ELR (cell line): ENCODE measurements at regions not wholly inside any gene's neighbourhood (a gene's known extent, or its start where the extent isn't known, plus 50 kb on each side); places are given as distances from the start of the nearest gene placed in this dataset.
"Not testable (repeated sequence)": the region's sequence is repeated elsewhere in the genome, so short reads cannot be mapped to it uniquely, and the experiment has no call there.

Source experiments
- DNase-seq: peaks from one replicate; pipeline ENCODE4 v3.0.0-alpha.2; 2015; ENCODE audit warnings: low read depth

- no peak for DNase-seq
These were observed 170.2 kb downstream of the HSD17B3 start for GRCh38 chr9:96131825-96132224.

- DNase-seq, result no peak
These were observed 171.0 kb downstream of the HSD17B3 start for GRCh38 chr9:96130970-96131369.

DNA sequence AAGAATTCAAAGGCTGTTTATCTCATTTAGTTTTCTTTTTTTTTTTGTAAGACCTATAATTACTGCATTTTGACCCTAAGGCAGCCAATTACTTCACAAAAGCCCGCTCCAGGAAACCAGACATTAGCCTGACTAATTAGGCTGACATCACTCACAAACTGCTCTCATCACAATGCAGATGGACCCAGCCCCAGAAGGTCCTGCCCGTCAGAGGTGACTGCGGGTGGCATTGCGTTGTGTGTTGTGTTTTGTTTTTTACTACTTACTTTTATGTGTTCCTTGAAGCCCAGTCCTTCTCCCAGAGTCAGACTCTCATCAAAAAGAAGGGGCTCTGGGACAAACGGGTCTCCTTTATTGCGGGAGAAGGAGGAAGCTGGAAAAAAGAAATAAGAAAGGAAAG, 172.2 kb downstream of the HSD17B3 start:
- no peak for DNase-seq

GRCh38 chr9:96128880-96129279, 173.1 kb downstream of the HSD17B3 start:
- no peak for DNase-seq

GRCh38 chr9:96126321-96126881, 175.6 kb downstream of the HSD17B3 start:
- no peak for DNase-seq

DNA sequence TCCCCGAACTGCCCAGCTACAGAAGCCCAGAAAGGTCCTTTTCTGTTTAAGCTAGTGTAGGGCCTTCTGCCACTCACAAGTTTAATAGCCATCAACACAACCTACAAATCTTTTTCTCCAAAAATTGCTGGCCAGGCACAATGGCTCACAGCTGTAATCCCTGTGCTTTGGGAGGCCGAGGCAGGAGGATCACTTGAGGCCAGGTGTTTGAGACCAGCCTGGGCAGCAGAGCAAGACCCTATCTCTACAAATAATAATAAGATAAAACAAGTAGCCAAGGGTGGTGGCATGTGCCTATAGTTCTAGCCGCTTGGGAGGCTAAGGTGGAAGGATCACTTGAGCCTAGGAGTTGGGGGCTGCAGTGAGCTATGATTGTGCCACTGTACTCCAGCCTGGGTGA, 176.4 kb downstream of the HSD17B3 start:
- DNase-seq, result no peak

- DNase-seq, result peak; percentile 29
These were observed 179.2 kb downstream of the HSD17B3 start for GRCh38 chr9:96122751-96123150.

- DNase-seq, result no peak
These were observed 179.7 kb downstream of the HSD17B3 start for GRCh38 chr9:96122282-96122681.

DNA sequence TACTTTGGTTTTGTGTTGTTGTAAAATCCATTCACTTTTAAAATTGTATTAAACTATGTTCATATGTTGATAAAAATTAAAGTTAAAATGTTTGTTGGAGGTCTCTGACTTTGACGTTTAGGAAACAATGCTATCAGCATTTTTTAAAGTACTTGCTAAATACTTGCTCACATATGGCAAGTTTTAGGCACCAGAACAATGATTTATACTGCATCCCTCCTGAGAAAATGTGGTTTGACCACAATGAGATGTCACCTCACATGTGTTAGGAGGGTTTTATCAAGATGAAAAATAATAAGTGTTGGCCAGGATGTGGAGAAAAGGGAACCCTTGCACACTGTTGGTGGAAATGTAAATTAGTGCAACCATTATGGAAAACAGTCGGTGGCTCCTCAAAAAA, 180.8 kb downstream of the HSD17B3 start:
- no peak for DNase-seq

GRCh38 chr9:96117398-96118080, 184.4 kb downstream of the HSD17B3 start:
- DNase-seq, result no peak

GRCh38 chr9:96116275-96117064, 185.5 kb downstream of the HSD17B3 start:
- DNase-seq, result no peak

- no peak for DNase-seq
These were observed 186.1 kb downstream of the HSD17B3 start for GRCh38 chr9:96115836-96116235.

DNA sequence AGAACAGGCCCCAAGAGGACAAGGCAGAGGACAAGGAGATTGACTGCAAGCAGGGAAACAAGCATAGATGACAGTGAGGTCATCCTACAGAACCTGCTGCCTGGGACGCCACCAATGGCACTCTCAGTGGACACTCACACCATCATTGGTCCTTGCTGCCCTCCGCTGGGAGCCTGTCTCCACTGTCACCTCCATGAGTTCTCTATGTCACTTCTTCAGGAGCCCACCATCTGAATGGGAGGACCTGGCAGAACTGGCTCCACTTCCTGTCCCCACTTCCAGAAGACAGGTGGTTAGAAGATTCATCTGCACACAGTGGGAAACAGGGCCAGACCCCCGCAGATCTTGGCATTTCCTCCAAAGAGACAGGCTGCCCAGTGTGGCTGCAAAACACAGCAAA, 188.9 kb downstream of the HSD17B3 start:
- DNase-seq, result no peak

- peak; percentile 27 for DNase-seq
These were observed 192.2 kb downstream of the HSD17B3 start for GRCh38 chr9:96109680-96110351.

- DNase-seq, result no peak
These were observed 193.1 kb downstream of the HSD17B3 start for GRCh38 chr9:96108691-96109380.

DNA sequence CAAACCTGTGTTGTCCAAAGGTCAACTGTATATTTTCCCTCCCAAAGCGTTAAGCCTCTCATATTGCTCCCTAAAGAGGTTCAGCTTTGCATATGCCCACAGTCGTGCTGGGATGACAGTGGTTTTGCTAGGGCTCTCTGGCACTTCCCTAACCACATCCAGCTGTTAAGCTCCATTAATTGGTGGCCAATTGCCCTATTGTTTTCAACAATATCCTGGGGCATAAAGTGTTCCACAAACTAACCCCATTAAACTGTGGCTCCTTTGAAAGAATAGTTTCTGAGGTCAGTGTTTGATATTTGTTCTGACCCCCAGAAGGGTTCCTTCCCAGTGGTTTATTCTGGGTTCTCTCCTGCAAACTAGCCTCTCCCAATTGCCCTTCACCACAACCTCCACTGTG, 194.5 kb downstream of the HSD17B3 start:
- no peak for DNase-seq

GRCh38 chr9:96100385-96101300, 201.3 kb downstream of the HSD17B3 start:
- DNase-seq, result no peak

- not testable (repeated sequence) for DNase-seq
These were observed 211.3 kb downstream of the HSD17B3 start for GRCh38 chr9:96090630-96091029.

GRCh38 chr9:96089452-96090085, 212.4 kb downstream of the HSD17B3 start:
- no peak for DNase-seq

- no peak for DNase-seq
These were observed 213.0 kb downstream of the ERCC6L2 start for GRCh38 chr9:96088510-96088909.
